Gastrocnemius medialis (tissue), 4 donors: ENCODE measurements at regions not wholly inside any gene's neighbourhood (a gene's known extent, or its start where the extent isn't known, plus 50 kb on each side); places are given as distances from the start of the nearest gene placed in this dataset.

Experiments used
- ATAC-seq, 2 donors: fragments of 150-250 bp; one replicate each; pipeline ENCODE4 v1.9.1; 2016
- DNase-seq, 2 donors: peaks; one replicate each; pipeline ENCODE4 v3.0.0-alpha.2; 2019
- H3K27ac ChIP-seq, 4 donors: fragments of 200-600 bp; sonication (generic); 1 replicate in 1 of 4; 2 replicates in 3 of 4; pipeline ENCODE4 v1.5.1; 2016 to 2018; ENCODE audit warnings: mild to moderate bottlenecking in 2 of 4, moderate library complexity in 1 of 4
- H3K27me3 ChIP-seq, 3 donors: fragments of 200-600 bp; sonication (generic) in 2 of 3; 1 replicate in 1 of 3; 2 replicates in 2 of 3; pipeline versions ENCODE4 v1.5.1 to v1.6.0; 2016 to 2019; ENCODE audit warnings: mild to moderate bottlenecking in 1 of 3, moderate library complexity in 1 of 3
- H3K36me3 ChIP-seq, 2 donors: fragments of 200-600 bp; sonication (generic) in 1 of 2; one replicate each; pipeline ENCODE4 v1.5.1; 2017 to 2018
- H3K4me1 ChIP-seq, 2 donors: fragments of 200-600 bp; sonication (generic) in 1 of 2; one replicate each; pipeline ENCODE4 v1.5.1; 2016 to 2017; ENCODE audit warnings: mild to moderate bottlenecking in 2 of 2
- H3K4me3 ChIP-seq, 4 donors: fragments of 200-600 bp; sonication (generic) in 3 of 4; 1 replicate in 1 of 4; 2 replicates in 3 of 4; pipeline ENCODE4 v1.5.1; 2016 to 2019; ENCODE audit warnings: mild to moderate bottlenecking in 2 of 4
- H3K9me3 ChIP-seq, 3 donors: fragments of 200-600 bp; sonication (generic) in 2 of 3; 1 replicate in 1 of 3; 2 replicates in 2 of 3; pipeline ENCODE4 v1.5.1; 2016 to 2019
- POLR2A ChIP-seq, 2 donors: fragments of 450-650 bp; IDR thresholded peaks; one replicate each; pipeline ENCODE4 v1.6.1; 2017; ENCODE audit warnings: antibody characterized with exemption in 2 of 2, mild to moderate bottlenecking in 2 of 2, moderate library complexity in 2 of 2
- in situ Hi-C, 4 donors: fragments of 200-750 bp; cut with MboI; loops; one replicate each; pipeline versions ENCODE4 v1.15.0 to v1.8.0; 2017; ENCODE audit warnings: low sequenced_read_pairs in 4 of 4
- intact Hi-C: fragments of 100-400 bp; cut with DNase I; formaldehyde crosslinking; loops from one replicate; pipeline ENCODE4 v1.15.1; 2023; ENCODE audit warnings: low total_unique reads
- TF ChIP-seq, protein P1 (sequence below), 5 experiments: fragments of 450-650 bp in 3 of 5; fragments of 200-600 bp in 2 of 5; sonication (generic) in 2 of 5; IDR thresholded peaks in 4 of 5; conservative IDR thresholded peaks in 1 of 5; 1 replicate in 4 of 5; 2 replicates in 1 of 5; pipeline ENCODE4 v1.5.1; 2016 to 2019; ENCODE audit warnings: antibody characterized with exemption in 5 of 5, mild to moderate bottlenecking in 3 of 5, moderate library complexity in 3 of 5

DNA sequence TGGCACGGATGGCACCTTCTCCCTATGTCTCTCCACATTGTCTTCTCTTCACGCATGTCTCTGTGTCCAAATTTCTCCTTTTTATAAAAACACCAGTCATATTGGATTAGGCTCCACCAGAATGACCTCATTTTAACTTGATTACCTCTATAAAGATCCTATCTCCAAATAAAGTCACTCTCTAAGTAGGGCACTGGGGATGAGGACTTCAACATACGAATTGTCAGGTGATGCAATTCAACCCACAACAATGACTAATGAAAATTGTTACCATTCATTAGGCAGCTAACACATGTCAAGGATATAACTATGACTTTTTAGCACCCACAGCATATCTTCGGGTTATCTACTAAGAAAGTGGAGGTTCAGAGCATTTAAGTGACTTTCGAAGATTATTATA is 55.5 kb upstream of the USP47 start:
- DNase-seq: no peak
- Histone ChIP-seq H3K27me3 (no peaks in the 10 kb centered on the region), H3K36me3 (no peaks in the 10 kb centered on the region), H3K27ac (no peak overlapping the region), H3K4me3 (no peak overlapping the region), H3K4me1 (peaks cover 5 to 18% of the 10 kb centered on the region in 2 donors), H3K9me3 (no peaks in the 10 kb centered on the region)
- intact Hi-C loops: loop anchor here (2.0 to 10.0 kb wide), 6 partner anchors 85 to 994 kb away; no protein-coding TSS in a partner anchor
- TF ChIP-seq POLR2A (IDR thresholded peaks at IDR 0.05): no peak
- TF ChIP-seq, protein P1, sequence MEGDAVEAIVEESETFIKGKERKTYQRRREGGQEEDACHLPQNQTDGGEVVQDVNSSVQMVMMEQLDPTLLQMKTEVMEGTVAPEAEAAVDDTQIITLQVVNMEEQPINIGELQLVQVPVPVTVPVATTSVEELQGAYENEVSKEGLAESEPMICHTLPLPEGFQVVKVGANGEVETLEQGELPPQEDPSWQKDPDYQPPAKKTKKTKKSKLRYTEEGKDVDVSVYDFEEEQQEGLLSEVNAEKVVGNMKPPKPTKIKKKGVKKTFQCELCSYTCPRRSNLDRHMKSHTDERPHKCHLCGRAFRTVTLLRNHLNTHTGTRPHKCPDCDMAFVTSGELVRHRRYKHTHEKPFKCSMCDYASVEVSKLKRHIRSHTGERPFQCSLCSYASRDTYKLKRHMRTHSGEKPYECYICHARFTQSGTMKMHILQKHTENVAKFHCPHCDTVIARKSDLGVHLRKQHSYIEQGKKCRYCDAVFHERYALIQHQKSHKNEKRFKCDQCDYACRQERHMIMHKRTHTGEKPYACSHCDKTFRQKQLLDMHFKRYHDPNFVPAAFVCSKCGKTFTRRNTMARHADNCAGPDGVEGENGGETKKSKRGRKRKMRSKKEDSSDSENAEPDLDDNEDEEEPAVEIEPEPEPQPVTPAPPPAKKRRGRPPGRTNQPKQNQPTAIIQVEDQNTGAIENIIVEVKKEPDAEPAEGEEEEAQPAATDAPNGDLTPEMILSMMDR (IDR thresholded peaks at IDR 0.05 in 4 of 5, conservative IDR thresholded peaks at IDR 0.05 in 1 of 5): no peak
- in situ Hi-C loops: loop anchor here (5.0 to 25.0 kb wide), 9 partner anchors 81 to 999 kb away; no protein-coding TSS in a partner anchor
- ATAC-seq: no peak

DNA sequence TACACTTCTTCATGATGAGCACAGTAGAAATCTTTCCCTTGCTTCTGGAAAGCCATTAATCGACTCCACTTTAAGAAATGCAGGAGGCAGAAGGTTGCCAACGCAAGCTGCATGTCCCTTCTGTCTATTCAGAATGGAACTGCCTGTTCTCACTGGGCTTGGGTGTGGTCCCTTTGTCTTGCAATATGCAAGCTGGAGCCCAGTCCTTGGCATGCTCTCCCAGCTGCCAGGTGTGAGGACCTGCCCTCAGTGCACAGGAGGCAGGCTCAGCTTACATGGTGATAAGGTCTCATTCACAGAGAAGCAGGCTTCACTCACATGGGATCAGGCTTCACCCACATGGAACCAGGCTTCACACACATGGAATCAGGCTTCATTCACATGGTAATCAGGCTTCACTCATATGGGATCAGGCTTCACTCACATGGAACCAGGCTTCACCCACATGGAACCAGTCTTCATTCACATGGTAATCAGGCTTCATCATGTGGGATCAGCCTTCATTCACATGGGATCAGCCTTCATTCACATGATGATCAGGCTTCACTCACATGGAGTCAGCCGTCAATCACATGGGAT is 59.2 kb upstream of the USP47 start:
- no peaks in the 10 kb centered on the region for H3K27me3 ChIP-seq
- ATAC-seq (peak; percentile 88 to 89), DNase-seq (peak; percentile 81 to 83)
- TF ChIP-seq POLR2A (IDR thresholded peaks at IDR 0.05): no peak
- TF ChIP-seq, protein P1 (IDR thresholded peaks at IDR 0.05 in 4 of 5, conservative IDR thresholded peaks at IDR 0.05 in 1 of 5): no peak
- H3K9me3 ChIP-seq: no peaks in the 10 kb centered on the region
- in situ Hi-C loops (loop anchor here (10.0 to 25.0 kb wide), 8 partner anchors 78 to 995 kb away; no protein-coding TSS in a partner anchor), intact Hi-C loops (loop anchor here (10.0 kb wide), 2 partner anchors 378 to 518 kb away; no protein-coding TSS in a partner anchor)
- peaks cover 5 to 18% of the 10 kb centered on the region in 2 donors for H3K4me1 ChIP-seq
- no peaks in the 10 kb centered on the region for H3K36me3 ChIP-seq
- H3K4me3 ChIP-seq: no peak overlapping the region
- H3K27ac ChIP-seq: peak overlapping the region in 1 of 4 donors; percentile 59

DNA sequence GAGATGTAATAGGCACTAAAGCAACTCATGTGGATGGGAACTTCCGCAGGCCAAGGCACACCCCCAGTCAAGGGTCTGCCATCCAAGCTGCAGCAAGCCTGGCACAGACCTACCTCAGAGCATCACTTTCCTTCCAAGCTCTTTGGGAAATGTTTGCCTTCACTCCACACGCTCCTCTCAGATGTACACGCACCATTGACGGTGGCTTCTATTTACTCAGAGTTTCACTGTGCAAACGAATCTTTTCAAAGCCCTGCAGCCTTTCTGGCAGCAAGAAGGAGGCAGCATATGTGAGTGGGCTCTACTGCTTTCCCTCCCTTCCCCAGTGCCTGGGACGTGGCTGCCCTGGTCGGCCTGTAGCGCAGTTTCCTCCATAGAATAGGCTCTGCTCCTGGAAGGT is 60.9 kb upstream of the USP47 start:
- ATAC-seq: no peak
- Histone ChIP-seq H3K9me3 (no peaks in the 10 kb centered on the region), H3K36me3 (no peaks in the 10 kb centered on the region), H3K27me3 (peaks cover 0 to 4% (median 0%) of the 10 kb centered on the region in 3 donors), H3K4me1 (peaks cover 5 to 7% of the 10 kb centered on the region in 2 donors), H3K27ac (no peak overlapping the region), H3K4me3 (no peak overlapping the region)
- TF ChIP-seq, protein P1 (IDR thresholded peaks at IDR 0.05 in 4 of 5, conservative IDR thresholded peaks at IDR 0.05 in 1 of 5): no peak
- no peak for TF ChIP-seq POLR2A (IDR thresholded peaks at IDR 0.05)
- DNase-seq: no peak
- intact Hi-C loops: loop anchor here (10.0 kb wide), 2 partner anchors 376 to 516 kb away; no protein-coding TSS in a partner anchor
- in situ Hi-C loops: loop anchor here (10.0 to 25.0 kb wide), 8 partner anchors 76 to 994 kb away; no protein-coding TSS in a partner anchor

DNA sequence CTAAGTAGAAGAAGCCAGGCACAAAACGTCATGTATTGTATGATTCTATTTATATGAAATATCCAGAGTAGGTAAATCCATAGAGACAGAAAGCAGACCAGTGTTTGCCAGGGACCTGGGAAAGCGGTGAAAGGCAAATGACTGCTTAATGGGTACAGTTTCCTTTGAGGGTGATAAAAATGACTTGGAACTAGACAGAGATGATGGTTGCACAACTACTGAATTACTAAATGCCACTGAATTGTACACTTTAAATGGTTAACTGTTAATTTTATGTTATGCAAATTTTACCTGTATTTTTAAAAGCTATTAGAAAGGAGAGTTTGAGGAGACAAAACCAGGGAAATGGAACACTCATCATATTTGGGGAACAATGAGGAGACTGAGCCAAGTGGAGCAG is 61.8 kb upstream of the USP47 start:
- DNase-seq (no peak), ATAC-seq (no peak)
- Histone ChIP-seq H3K27me3 (peaks cover 0 to 4% (median 0%) of the 10 kb centered on the region in 3 donors), H3K4me3 (no peak overlapping the region), H3K27ac (no peak overlapping the region), H3K9me3 (no peaks in the 10 kb centered on the region), H3K4me1 (peaks cover 5 to 6% of the 10 kb centered on the region in 2 donors), H3K36me3 (no peaks in the 10 kb centered on the region)
- intact Hi-C loops (loop anchor here (10.0 kb wide), 2 partner anchors 375 to 515 kb away; no protein-coding TSS in a partner anchor), in situ Hi-C loops (loop anchor here (10.0 to 25.0 kb wide), 8 partner anchors 75 to 993 kb away; no protein-coding TSS in a partner anchor)
- TF ChIP-seq, protein P1 (IDR thresholded peaks at IDR 0.05 in 4 of 5, conservative IDR thresholded peaks at IDR 0.05 in 1 of 5): no peak
- no peak for TF ChIP-seq POLR2A (IDR thresholded peaks at IDR 0.05)
